GM12892 (cell line): ENCODE measurements at regions not wholly inside any gene's neighbourhood (a gene's known extent, or its start where the extent isn't known, plus 50 kb on each side); places are given as distances from the start of the nearest gene placed in this dataset.

ENCODE experiments used
- POLR2A ChIP-seq: IDR thresholded peaks from 2 replicates; pipeline ENCODE4 v1.6.1; 2011; ENCODE audit warnings: low read depth, low read length, control low read depth
- POLR2AphosphoS5 ChIP-seq: IDR thresholded peaks from 2 replicates; pipeline ENCODE4 v1.6.1; 2011; ENCODE audit warnings: low read depth, low read length, control low read depth
- TAF1 ChIP-seq: IDR thresholded peaks from 2 replicates; pipeline ENCODE4 v1.6.1; 2011; ENCODE audit warnings: low read depth, mild to moderate bottlenecking, control low read depth, low read length, borderline replicate concordance

DNA sequence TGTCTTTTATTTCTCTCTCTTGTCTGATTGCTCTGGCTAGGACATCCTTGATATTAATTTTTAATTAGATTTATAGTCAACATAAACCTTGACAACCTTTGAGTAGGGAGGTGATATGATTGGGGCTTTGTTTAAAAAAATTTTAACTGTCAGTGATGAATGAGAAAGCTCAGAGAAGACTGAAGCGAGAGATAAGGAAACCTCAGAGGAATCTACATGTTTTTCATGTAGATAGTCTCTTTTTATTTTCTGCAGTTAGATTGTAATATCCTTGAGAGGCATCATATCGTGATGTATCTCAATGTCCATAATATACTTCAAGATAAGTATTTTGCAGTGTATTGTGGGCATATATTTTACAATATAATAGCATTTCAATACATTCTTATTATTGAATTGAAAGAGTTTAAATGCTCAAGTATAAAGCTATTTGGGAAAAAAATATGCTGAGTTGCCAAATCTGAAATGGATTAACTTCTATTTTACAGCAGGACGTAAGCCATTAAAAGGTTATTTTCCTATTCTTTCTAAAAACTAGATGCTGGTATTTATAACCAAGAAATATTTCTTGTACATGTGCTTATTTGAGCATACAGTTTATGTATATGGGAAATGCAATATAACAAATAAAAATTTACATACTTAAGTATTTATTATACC is 802.4 kb upstream of the ADGRL4 start:
- TF ChIP-seq POLR2A (no peak), TAF1 (no peak), POLR2AphosphoS5 (no peak)
